HepG2 (cell line): ENCODE measurements at regions not wholly inside any gene's neighbourhood (a gene's known extent, or its start where the extent isn't known, plus 50 kb on each side); places are given as distances from the start of the nearest gene placed in this dataset.

Source experiments
- ATAC-seq: fragments of 200-7000 bp; cut with Tn5 transposase; 3 replicates; pipeline ENCODE4 v1.9.1; 2020; ENCODE audit warnings: mild to moderate bottlenecking, moderate library complexity
- BruUV-seq: library from RNA; stranded (reverse); fragments of 400-500 nt; replicated peaks from 2 replicates; lab custom pipeline; 2021; lab: Mats Ljungman, UMichigan
- CTCF ChIA-PET: fragments of 300-600 bp; formaldehyde crosslinking; extraction: SDS; loops from one replicate; lab custom pipeline; 2021; ENCODE audit warnings: low total read pairs, inconsistent platforms, low intra/inter-chr PET ratio; lab: Yijun Ruan, JAX
- POLR2A ChIA-PET: fragments of 350-600 bp; sonication (Branson Sonifier 250); formaldehyde crosslinking; loops from one replicate; lab custom pipeline; 2020; ENCODE audit warnings: antibody characterized with exemption, inconsistent platforms; lab: Yijun Ruan, JAX
- DNase-seq: peaks from one replicate; pipeline ENCODE4 v3.0.0-alpha.2; 2015; ENCODE audit warnings: low spot score
- FAIRE-seq: peaks from 3 replicates; lab custom pipeline; 2011; peaks lifted over from hg19 to GRCh38; lab: Jason Lieb, UNC
- H2AFZ ChIP-seq: one replicate; pipeline ENCODE4 v1.6.1; 2011; ENCODE audit warnings: low read length, inconsistent platforms
- H3K27ac ChIP-seq: fragments of 300-600 bp; 3 replicates; pipeline ENCODE4 v1.8.0; 2011; ENCODE audit warnings: mixed run types, mild to moderate bottlenecking, mixed read lengths, low read length, inconsistent platforms; ENCODE audit not compliant: insufficient read depth; ENCODE audit errors: extremely low read length
- H3K27me3 ChIP-seq, 2 experiments: fragments of 200-600 bp in 1 of 2; 2 replicates in 1 of 2; 3 replicates in 1 of 2; pipeline versions ENCODE4 v1.6.0 to v1.8.0; 2011; ENCODE audit warnings: low read length in 2 of 2, mild to moderate bottlenecking in 2 of 2, moderate library complexity in 2 of 2, inconsistent platforms in 1 of 2; ENCODE audit not compliant: insufficient read depth in 2 of 2, control insufficient read depth in 1 of 2
- H3K36me3 ChIP-seq, 2 experiments: fragments of 200-600 bp in 1 of 2; replicated peaks in 1 of 2; 2 replicates in 1 of 2; 3 replicates in 1 of 2; pipeline versions ENCODE4 v1.5.1 to v1.8.0; 2011; ENCODE audit warnings: low read length in 2 of 2, inconsistent platforms in 1 of 2; ENCODE audit not compliant: insufficient read depth in 2 of 2, control insufficient read depth in 1 of 2
- H3K4me1 ChIP-seq: 2 replicates; pipeline ENCODE4 v1.5.1; 2012; ENCODE audit warnings: low read length, inconsistent platforms; ENCODE audit not compliant: insufficient read depth
- H3K4me2 ChIP-seq: 2 replicates; pipeline ENCODE4 v1.6.0; 2011; ENCODE audit warnings: low read depth, low read length, inconsistent platforms
- H3K4me3 ChIP-seq, 3 experiments: fragments of 200-600 bp in 1 of 3; sonication (generic), shearing (Covaris generic) in 1 of 3; replicated peaks in 1 of 3; 2 replicates each; pipeline ENCODE4 v1.5.1; 2011 to 2016; ENCODE audit warnings: low read length in 3 of 3, inconsistent platforms in 2 of 3, low read depth in 2 of 3, mild to moderate bottlenecking in 2 of 3, control low read depth in 1 of 3, mixed read lengths in 1 of 3; ENCODE audit not compliant: insufficient read depth in 1 of 3
- H3K79me2 ChIP-seq: one replicate; pipeline ENCODE4 v1.6.1; 2011; ENCODE audit warnings: low read length, inconsistent platforms; ENCODE audit not compliant: insufficient read depth
- H3K9ac ChIP-seq: 2 replicates; pipeline ENCODE4 v1.6.0; 2011; ENCODE audit warnings: mild to moderate bottlenecking, low read depth, low read length, inconsistent platforms; ENCODE audit not compliant: insufficient read depth
- H3K9me3 ChIP-seq: 2 replicates; pipeline ENCODE4 v1.5.1; 2012; ENCODE audit warnings: mild to moderate bottlenecking, low read length
- H4K20me1 ChIP-seq: 2 replicates; pipeline ENCODE4 v1.6.0; 2011; ENCODE audit warnings: inconsistent platforms, mild to moderate bottlenecking, low read length, moderate library complexity; ENCODE audit not compliant: insufficient read depth
- EEA1 ChIP-seq: sonication (generic); formaldehyde crosslinking; IDR thresholded peaks from 2 replicates; pipeline ENCODE4 v1.5.1; 2020; ENCODE audit warnings: mild to moderate bottlenecking, missing genetic modification reagents, borderline replicate concordance
- EP300 ChIP-seq, 3 experiments: sonication (generic) in 1 of 3; formaldehyde crosslinking in 1 of 3; IDR thresholded peaks; 2 replicates each; pipeline versions ENCODE4 v1.5.1 to v1.6.1; 2011 to 2020; ENCODE audit warnings: low read depth in 2 of 3, low read length in 2 of 3, borderline replicate concordance in 1 of 3, improper control_type of control experiment in 1 of 3, mild to moderate bottlenecking in 1 of 3, missing genetic modification reagents in 1 of 3, moderate library complexity in 1 of 3
- HMG20A ChIP-seq: IDR thresholded peaks from 2 replicates; pipeline ENCODE4 v1.6.1; 2016; ENCODE audit warnings: borderline replicate concordance
- MIER2 ChIP-seq: IDR thresholded peaks from 2 replicates; pipeline ENCODE4 v1.6.1; 2016; ENCODE audit warnings: missing biosample characterization, missing genetic modification reagents
- MIER3 ChIP-seq: IDR thresholded peaks from 2 replicates; pipeline ENCODE4 v1.6.1; 2016; ENCODE audit warnings: missing compliant biosample characterization, borderline replicate concordance
- TRIM24 ChIP-seq: sonication (generic); formaldehyde crosslinking; IDR thresholded peaks from 2 replicates; pipeline ENCODE4 v1.8.0; 2022; ENCODE audit warnings: mild to moderate bottlenecking, missing genetic modification reagents
- ZFP62 ChIP-seq: sonication (generic); formaldehyde crosslinking; IDR thresholded peaks from 2 replicates; pipeline ENCODE4 v1.4.0; 2020; ENCODE audit warnings: missing genetic modification reagents
- ZNF160 ChIP-seq: sonication (generic); formaldehyde crosslinking; IDR thresholded peaks from 2 replicates; pipeline ENCODE4 v1.8.0; 2022; ENCODE audit warnings: mild to moderate bottlenecking, inconsistent platforms, missing genetic modification reagents
- ZNF383 ChIP-seq: sonication (generic); formaldehyde crosslinking; IDR thresholded peaks from 2 replicates; pipeline ENCODE4 v1.4.0; 2020; ENCODE audit warnings: missing genetic modification reagents, mild to moderate bottlenecking, borderline replicate concordance
- ZNF550 ChIP-seq: sonication (generic); formaldehyde crosslinking; IDR thresholded peaks from 2 replicates; pipeline ENCODE4 v1.4.0; 2020; ENCODE audit warnings: mild to moderate bottlenecking, missing genetic modification reagents, borderline replicate concordance
- ZNF557 ChIP-seq: sonication (generic); formaldehyde crosslinking; IDR thresholded peaks from 2 replicates; pipeline ENCODE4 v1.4.0; 2020; ENCODE audit warnings: missing genetic modification reagents
- WGBS: methylation state at CpG from one replicate; pipeline ENCODE4 v1.1.6; 2017; ENCODE audit warnings: low lambda C conversion rate; 5-methylcytosine and 5-hydroxymethylcytosine counted together
- in situ Hi-C: cut with HindIII; loops from 2 replicates; pipeline ENCODE4 v1.10.0; 2017; ENCODE audit warnings: low pct_unique_long_range_greater_than_20kb; ENCODE audit not compliant: extremely low pct_ligation_motif_present
- intact Hi-C: fragments of 100-400 bp; cut with micrococcal nuclease; formaldehyde crosslinking; loops from one replicate; pipeline ENCODE4 v1.10.0; 2022; ENCODE audit not compliant: unreplicated experiment
- TF ChIP-seq, protein P1 (sequence below): conservative IDR thresholded peaks from 2 replicates; pipeline ENCODE4 v1.6.1; 2018; ENCODE audit warnings: missing genetic modification reagents
- TF ChIP-seq, protein P2 (sequence below): sonication (generic); formaldehyde crosslinking; IDR thresholded peaks from 2 replicates; pipeline ENCODE4 v1.9.0; 2022; ENCODE audit warnings: low read depth, missing genetic modification reagents
- TF ChIP-seq, protein P3 (sequence below): sonication (generic); formaldehyde crosslinking; IDR thresholded peaks from 2 replicates; pipeline ENCODE4 v1.4.0; 2020; ENCODE audit warnings: missing genetic modification reagents
- TF ChIP-seq, protein P4 (sequence below): sonication (generic); formaldehyde crosslinking; IDR thresholded peaks from 2 replicates; pipeline ENCODE4 v1.5.0; 2020; ENCODE audit warnings: missing genetic modification reagents, mild to moderate bottlenecking, borderline replicate concordance

DNA sequence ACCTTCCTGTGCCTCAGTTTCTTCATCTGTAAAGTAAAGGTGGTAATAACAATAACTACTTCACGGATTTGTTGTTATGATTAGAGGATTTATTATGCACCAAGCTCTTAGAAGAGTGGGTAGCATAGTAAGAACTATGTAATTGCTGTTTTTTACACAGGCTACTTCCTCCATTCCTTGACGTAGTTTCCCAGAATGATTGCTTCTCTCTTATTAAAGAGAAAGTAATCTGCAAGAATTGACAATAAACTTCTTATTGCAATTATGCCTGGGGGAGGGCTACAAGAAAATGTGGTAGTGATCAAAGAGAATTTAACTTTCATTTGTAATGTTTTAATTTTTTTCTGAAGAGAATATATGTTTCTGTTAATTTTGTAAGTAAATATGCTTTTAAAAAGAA lies 238.7 kb downstream of the GASK1B start:
- POLR2A ChIA-PET: no interaction called here
- intact Hi-C loops: no loop called here
- WGBS: 0% methylated on average over 2 of the region's 2 CpGs
- Histone ChIP-seq H4K20me1 (no peaks in the 10 kb centered on the region), H3K27ac (no peak overlapping the region), H3K4me1 (no peaks in the 10 kb centered on the region)
- TF ChIP-seq ZNF383 (CRISPR knock-in tag) (no peak), ZNF550 (CRISPR knock-in tag) (no peak), TRIM24 (no peak), ZNF160 (no peak), EP300 (IDR thresholded peaks at IDR 0.05; ENCODE audit: low read depth in 2 of 2, low read length in 2 of 2) (no peak), EP300 (CRISPR knock-in tag; IDR thresholded peaks at IDR 0.05; ENCODE audit: borderline replicate concordance) (no peak), ZFP62 (no peak), ZNF557 (CRISPR knock-in tag) (no peak), MIER3 (CRISPR knock-in tag) (no peak), EEA1 (CRISPR knock-in tag) (no peak), HMG20A (CRISPR knock-in tag) (no peak), MIER2 (CRISPR knock-in tag) (no peak)
- TF ChIP-seq, protein P1, sequence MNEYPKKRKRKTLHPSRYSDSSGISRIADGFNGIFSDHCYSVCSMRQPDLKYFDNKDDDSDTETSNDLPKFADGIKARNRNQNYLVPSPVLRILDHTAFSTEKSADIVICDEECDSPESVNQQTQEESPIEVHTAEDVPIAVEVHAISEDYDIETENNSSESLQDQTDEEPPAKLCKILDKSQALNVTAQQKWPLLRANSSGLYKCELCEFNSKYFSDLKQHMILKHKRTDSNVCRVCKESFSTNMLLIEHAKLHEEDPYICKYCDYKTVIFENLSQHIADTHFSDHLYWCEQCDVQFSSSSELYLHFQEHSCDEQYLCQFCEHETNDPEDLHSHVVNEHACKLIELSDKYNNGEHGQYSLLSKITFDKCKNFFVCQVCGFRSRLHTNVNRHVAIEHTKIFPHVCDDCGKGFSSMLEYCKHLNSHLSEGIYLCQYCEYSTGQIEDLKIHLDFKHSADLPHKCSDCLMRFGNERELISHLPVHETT (CRISPR knock-in tag): no peak
- TF ChIP-seq, protein P2, sequence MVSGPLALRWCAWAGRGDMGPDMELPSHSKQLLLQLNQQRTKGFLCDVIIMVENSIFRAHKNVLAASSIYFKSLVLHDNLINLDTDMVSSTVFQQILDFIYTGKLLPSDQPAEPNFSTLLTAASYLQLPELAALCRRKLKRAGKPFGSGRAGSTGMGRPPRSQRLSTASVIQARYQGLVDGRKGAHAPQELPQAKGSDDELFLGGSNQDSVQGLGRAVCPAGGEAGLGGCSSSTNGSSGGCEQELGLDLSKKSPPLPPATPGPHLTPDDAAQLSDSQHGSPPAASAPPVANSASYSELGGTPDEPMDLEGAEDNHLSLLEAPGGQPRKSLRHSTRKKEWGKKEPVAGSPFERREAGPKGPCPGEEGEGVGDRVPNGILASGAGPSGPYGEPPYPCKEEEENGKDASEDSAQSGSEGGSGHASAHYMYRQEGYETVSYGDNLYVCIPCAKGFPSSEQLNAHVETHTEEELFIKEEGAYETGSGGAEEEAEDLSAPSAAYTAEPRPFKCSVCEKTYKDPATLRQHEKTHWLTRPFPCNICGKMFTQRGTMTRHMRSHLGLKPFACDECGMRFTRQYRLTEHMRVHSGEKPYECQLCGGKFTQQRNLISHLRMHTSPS (CRISPR knock-in tag): no peak
- TF ChIP-seq, protein P3, sequence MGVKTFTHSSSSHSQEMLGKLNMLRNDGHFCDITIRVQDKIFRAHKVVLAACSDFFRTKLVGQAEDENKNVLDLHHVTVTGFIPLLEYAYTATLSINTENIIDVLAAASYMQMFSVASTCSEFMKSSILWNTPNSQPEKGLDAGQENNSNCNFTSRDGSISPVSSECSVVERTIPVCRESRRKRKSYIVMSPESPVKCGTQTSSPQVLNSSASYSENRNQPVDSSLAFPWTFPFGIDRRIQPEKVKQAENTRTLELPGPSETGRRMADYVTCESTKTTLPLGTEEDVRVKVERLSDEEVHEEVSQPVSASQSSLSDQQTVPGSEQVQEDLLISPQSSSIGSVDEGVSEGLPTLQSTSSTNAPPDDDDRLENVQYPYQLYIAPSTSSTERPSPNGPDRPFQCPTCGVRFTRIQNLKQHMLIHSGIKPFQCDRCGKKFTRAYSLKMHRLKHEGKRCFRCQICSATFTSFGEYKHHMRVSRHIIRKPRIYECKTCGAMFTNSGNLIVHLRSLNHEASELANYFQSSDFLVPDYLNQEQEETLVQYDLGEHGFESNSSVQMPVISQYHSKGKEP (CRISPR knock-in tag): no peak
- TF ChIP-seq, protein P4, sequence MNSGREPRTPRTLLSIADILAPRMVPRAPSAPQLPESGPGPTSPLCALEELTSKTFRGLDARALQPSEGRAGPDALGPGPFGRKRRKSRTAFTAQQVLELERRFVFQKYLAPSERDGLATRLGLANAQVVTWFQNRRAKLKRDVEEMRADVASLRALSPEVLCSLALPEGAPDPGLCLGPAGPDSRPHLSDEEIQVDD (CRISPR knock-in tag): no peak
- TF ChIP-seq, all 625 proteins: peak for 0
- Histone ChIP-seq H3K79me2 (no peaks in the 10 kb centered on the region), H2AFZ (no peak overlapping the region), H3K27me3 (no peaks in the 10 kb centered on the region), H3K9ac (no peak overlapping the region), H3K4me2 (no peak overlapping the region), H3K9me3 (no peaks in the 10 kb centered on the region), H3K36me3 (no peaks in the 10 kb centered on the region), H3K4me3 (no peak overlapping the region)
- ATAC-seq: no peak
- CTCF ChIA-PET: no interaction called here
- no TSS peak for BruUV-seq
- in situ Hi-C loops: no loop called here
- no peak for FAIRE-seq
- DNase-seq: no peak
